IMR-90 (cell line): ENCODE measurements at regions not wholly inside any gene's neighbourhood (a gene's known extent, or its start where the extent isn't known, plus 50 kb on each side); places are given as distances from the start of the nearest gene placed in this dataset.

Experiments used
- BHLHE40 ChIP-seq: fragments of 150-350 bp; IDR thresholded peaks from 2 replicates; pipeline ENCODE4 v1.6.1; 2016; ENCODE audit warnings: mild to moderate bottlenecking, low read depth, low read length
- CEBPB ChIP-seq: IDR thresholded peaks from 2 replicates; pipeline ENCODE4 v1.6.1; 2012; ENCODE audit warnings: low read depth, low read length, improper control_type of control experiment
- CTCF ChIP-seq: conservative IDR thresholded peaks from 2 replicates; pipeline ENCODE4 v1.5.1; 2012; ENCODE audit warnings: mild to moderate bottlenecking, low read depth, low read length, improper control_type of control experiment
- ELK1 ChIP-seq: fragments of 150-350 bp; IDR thresholded peaks from 2 replicates; pipeline ENCODE4 v1.6.1; 2016; ENCODE audit warnings: low read depth, mild to moderate bottlenecking, low read length, moderate library complexity, borderline replicate concordance
- MAZ ChIP-seq: IDR thresholded peaks from 2 replicates; pipeline ENCODE4 v1.6.1; 2012; ENCODE audit warnings: low read depth, mild to moderate bottlenecking, low read length, improper control_type of control experiment, moderate library complexity, borderline replicate concordance
- POLR2A ChIP-seq: IDR thresholded peaks from 2 replicates; pipeline ENCODE4 v1.6.1; 2012; ENCODE audit warnings: mild to moderate bottlenecking, low read depth, low read length
- RAD21 ChIP-seq: IDR thresholded peaks from 2 replicates; pipeline ENCODE4 v1.6.1; 2012; ENCODE audit warnings: low read length, improper control_type of control experiment
- SMC3 ChIP-seq: fragments of 150-350 bp; IDR thresholded peaks from 2 replicates; pipeline ENCODE4 v1.6.1; 2016; ENCODE audit warnings: low read depth, mild to moderate bottlenecking, antibody characterized with exemption, low read length, moderate library complexity

- no peak for TF ChIP-seq CTCF
- no peak for TF ChIP-seq CEBPB
- TF ChIP-seq MAZ, result no peak
- no peak for TF ChIP-seq SMC3
- TF ChIP-seq BHLHE40, result no peak
- no peak for TF ChIP-seq POLR2A
- no peak for TF ChIP-seq ELK1
- no peak for TF ChIP-seq RAD21
Measured at GRCh38 chr6:135572051-135572450, 74.5 kb upstream of the AHI1 start.
